Choroid plexus epithelial cell (primary cell): ENCODE measurements at regions not wholly inside any gene's neighbourhood (a gene's known extent, or its start where the extent isn't known, plus 50 kb on each side); places are given as distances from the start of the nearest gene placed in this dataset.
"Not testable (repeated sequence)": the region's sequence is repeated elsewhere in the genome, so short reads cannot be mapped to it uniquely, and the experiment has no call there.

ENCODE experiments used
- DNase-seq: peaks from one replicate; pipeline ENCODE4 v3.0.0-alpha.2; 2010; ENCODE audit warnings: low read depth
- H3K4me3 ChIP-seq: 2 replicates; pipeline ENCODE4 v1.5.1; 2011; ENCODE audit warnings: low read depth, mild to moderate bottlenecking, control low read depth, low read length, moderate library complexity
- TF ChIP-seq, protein P1 (sequence below): conservative IDR thresholded peaks from 2 replicates; pipeline ENCODE4 v1.5.1; 2011; ENCODE audit warnings: low read depth, mild to moderate bottlenecking, control low read depth, inconsistent platforms, low read length, moderate library complexity

DNA sequence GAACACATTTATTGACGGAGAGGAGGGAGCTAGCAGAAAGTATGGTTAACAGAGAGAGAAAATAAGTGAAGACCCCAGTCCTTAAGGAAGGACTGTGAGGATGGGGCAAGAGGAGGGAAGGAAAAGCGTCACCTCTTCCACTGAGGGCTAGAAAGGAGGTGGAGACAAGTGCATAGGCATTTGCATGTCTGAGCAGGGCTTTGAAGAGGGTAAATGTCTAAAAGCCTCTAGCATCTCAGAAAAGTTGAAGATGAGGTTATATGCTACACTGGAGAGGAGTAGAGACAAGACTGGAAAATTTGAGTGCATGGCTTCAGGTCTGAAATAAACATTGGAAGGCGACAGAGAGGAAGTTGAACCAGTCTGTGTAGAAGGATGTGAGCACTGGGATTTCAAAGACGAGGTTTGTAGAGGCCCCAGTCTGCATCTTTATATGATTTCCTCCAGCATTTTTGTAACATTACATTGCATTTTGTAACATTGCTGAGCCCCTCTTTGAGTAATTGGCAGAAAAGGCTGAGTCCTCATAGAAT, 98.5 kb upstream of the IFNG-AS1 start:
- no peak for DNase-seq
- H3K4me3 ChIP-seq = no peak overlapping the region
- TF ChIP-seq, protein P1, sequence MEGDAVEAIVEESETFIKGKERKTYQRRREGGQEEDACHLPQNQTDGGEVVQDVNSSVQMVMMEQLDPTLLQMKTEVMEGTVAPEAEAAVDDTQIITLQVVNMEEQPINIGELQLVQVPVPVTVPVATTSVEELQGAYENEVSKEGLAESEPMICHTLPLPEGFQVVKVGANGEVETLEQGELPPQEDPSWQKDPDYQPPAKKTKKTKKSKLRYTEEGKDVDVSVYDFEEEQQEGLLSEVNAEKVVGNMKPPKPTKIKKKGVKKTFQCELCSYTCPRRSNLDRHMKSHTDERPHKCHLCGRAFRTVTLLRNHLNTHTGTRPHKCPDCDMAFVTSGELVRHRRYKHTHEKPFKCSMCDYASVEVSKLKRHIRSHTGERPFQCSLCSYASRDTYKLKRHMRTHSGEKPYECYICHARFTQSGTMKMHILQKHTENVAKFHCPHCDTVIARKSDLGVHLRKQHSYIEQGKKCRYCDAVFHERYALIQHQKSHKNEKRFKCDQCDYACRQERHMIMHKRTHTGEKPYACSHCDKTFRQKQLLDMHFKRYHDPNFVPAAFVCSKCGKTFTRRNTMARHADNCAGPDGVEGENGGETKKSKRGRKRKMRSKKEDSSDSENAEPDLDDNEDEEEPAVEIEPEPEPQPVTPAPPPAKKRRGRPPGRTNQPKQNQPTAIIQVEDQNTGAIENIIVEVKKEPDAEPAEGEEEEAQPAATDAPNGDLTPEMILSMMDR = no peak

DNA sequence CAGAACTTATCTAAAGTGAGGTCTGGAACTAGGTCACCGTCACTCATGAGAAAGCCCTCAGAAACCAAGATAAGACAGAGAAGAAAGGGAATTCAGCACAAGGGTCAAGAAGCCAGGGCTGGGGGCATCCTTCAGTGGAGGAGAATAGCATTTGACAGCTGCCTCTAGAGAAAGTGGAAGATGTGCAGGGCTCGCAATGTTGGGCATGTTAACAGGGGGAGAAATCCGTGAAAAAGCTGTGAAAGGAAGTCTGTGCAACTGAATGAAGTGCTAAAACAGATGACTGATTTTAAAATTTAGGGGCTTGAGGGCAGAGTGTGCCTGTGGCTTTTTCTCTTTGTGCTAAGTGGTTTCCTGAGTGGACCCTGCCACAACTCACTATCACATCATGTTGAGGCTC, 97.7 kb upstream of the IFNG-AS1 start:
- no peak overlapping the region for H3K4me3 ChIP-seq
- DNase-seq = no peak
- TF ChIP-seq, protein P1 = no peak

DNA sequence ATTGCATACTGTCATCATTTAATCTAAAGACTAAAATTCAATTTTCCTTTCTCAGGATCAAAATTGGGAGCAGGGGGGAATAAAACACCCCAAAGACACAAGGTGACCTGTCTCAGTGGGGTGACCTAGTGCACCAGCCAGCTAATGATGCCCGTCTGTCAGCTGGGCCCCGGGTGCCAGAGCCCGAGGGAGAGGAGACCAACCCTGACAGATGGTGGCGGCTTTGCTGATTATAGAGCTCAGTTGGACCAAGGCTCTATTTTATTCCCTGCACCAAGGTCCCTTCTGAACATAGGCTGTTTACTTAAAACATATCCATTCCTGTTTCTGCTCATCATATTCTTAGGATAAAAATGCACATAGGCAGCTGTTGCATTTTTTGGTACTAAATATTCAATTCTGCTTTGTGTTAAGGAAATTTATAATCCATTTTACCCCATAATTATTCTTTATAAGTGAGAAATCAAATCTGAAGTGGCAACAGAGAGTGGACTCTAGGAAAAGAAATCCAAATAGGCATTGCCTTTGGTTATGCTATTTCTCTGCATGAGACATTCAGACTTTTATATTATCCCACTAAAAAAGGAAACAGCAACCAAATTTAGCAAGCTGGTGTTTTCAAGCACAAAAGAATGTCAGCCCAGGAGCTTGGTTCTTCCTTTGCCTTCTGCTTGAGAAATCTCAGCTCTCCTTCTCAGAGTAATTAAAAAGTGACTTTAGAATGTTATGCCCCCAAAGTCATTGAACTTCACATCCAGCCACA, 96.8 kb upstream of the IFNG-AS1 start:
- TF ChIP-seq, protein P1 = no peak
- DNase-seq = no peak
- no peak overlapping the region for H3K4me3 ChIP-seq

DNA sequence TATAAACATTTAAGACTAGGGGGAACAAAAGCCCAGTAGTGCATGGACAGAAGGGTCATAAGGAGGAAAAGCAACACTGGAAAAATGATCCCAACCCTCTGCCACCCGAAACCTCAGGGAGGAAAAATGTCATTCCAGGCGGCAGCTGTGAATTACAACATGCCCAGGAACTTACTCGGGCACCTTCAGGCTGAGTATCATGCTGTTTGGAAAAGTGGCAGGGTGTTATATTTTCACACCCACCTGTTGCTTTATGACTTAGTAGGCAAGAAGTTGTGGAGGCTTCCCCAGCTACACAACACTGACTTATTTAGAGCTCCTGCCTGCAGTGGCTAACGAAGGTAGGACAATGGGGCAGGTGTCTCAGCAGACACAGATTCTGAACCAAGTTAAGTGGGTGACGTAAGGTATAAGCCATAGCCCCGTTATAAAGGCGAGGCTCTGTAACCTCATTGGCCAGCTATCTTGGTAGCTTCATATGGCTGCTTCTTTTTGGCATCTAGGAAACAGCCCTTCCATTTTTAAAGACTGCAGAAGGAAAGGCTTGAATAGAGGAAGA, 96.1 kb upstream of the IFNG-AS1 start:
- DNase-seq = no peak
- TF ChIP-seq, protein P1 = no peak
- no peak overlapping the region for H3K4me3 ChIP-seq

DNA sequence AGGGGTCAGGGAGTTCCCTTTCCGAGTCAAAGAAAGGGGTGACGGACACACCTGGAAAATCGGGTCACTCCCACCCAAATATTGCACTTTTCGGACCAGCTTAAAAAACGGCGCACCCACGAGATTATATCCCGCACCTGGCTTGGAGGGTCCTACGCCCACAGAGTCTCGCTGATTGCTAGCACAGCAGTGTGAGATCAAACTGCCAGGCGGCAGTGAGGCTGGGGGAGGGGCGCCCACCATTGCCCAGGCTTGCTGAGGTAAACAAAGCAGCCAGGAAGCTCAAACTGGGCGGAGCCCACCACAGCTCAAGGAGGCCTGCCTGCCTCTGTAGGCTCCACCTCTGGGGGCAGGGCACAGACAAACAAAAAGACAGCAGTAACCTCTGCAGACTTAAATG, 88.8 kb upstream of the IFNG-AS1 start:
- not testable (repeated sequence) for H3K4me3 ChIP-seq, DNase-seq

DNA sequence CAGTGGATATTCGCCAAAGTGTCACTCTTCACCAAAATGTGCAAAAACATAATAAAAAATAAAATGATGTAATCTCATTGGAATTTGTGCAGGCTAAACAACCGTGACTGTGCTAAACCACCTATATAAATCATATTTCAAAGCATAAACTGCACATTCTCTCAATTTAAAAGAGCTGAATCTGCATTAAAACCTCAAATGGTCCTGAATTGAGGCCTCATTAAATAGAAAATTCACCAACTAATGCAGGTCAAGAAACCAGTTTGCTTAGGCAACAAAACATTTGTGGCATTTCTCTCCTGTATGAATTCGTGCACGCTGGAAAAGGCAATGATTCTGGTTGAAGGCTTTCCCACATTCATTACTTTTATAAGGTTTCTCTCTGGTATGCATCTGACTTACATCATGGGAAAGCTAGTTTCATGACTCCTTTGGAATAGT, 80.1 kb upstream of the IFNG-AS1 start:
- DNase-seq = peak; percentile 57
- TF ChIP-seq, protein P1 = no peak

DNA sequence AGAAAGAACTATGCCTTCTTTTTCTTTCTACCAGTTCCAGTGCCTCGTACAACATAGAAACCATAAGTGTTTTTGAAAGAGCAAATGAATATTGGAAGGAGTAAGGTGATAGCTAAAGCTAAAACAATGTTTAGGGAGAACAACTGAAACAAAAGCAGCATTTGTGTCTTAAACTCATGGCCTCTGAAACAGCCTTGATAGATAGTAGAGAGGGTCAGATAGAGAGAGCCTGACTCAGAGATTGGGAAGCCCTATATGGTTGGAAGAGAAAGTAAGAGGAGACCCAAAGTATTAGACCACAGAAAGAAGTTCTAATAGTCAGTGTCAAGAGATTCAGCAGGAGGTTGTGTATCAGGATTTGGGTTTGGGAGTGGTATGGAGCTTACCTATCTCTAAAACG, 79.6 kb upstream of the IFNG-AS1 start:
- H3K4me3 ChIP-seq = no peak overlapping the region
- TF ChIP-seq, protein P1 = no peak
- DNase-seq = no peak

More for the DNA sequence above, 80.1 kb upstream of the IFNG-AS1 start:
- H3K4me3 ChIP-seq = no peak overlapping the region
